Activated naive CD8-positive, alpha-beta T cell treated with anti-CD3 and anti-CD28 coated beads, Interleukin-2, amount 10 ng/mL, durations not matched to agents 7 days and 5 days (primary cell): ENCODE measurements at regions not wholly inside any gene's neighbourhood (a gene's known extent, or its start where the extent isn't known, plus 50 kb on each side); places are given as distances from the start of the nearest gene placed in this dataset.

Source experiments
- ATAC-seq: fragments of 150-1000 bp; cut with Tn5 transposase; one replicate; pipeline ENCODE4 v1.10.0; 2021; ENCODE audit warnings: low read depth, moderate library complexity
- POLR2A ChIA-PET: fragments of 350-600 bp; sonication (Branson Sonifier 250); formaldehyde crosslinking; loops from one replicate; lab custom pipeline; 2021; ENCODE audit warnings: antibody characterized with exemption; lab: Charles Lee
- DNase-seq: peaks from one replicate; pipeline ENCODE4 v3.0.0; 2021
- H3K27ac Mint-ChIP-seq: one replicate; pipeline ENCODE4 v1.8.0; 2022; ENCODE audit warnings: mild to moderate bottlenecking, mixed read lengths
- H3K27me3 Mint-ChIP-seq: one replicate; pipeline ENCODE4 v1.8.0; 2022; ENCODE audit warnings: mild to moderate bottlenecking, moderate library complexity, mixed read lengths
- H3K36me3 Mint-ChIP-seq: one replicate; pipeline ENCODE4 v1.8.0; 2021; ENCODE audit warnings: mild to moderate bottlenecking, mixed read lengths
- H3K4me1 Mint-ChIP-seq: one replicate; pipeline ENCODE4 v1.8.0; 2021; ENCODE audit warnings: mixed read lengths
- H3K4me3 Mint-ChIP-seq: one replicate; pipeline ENCODE4 v1.8.0; 2022; ENCODE audit warnings: mild to moderate bottlenecking, moderate library complexity, mixed read lengths
- H3K9me3 Mint-ChIP-seq: one replicate; pipeline ENCODE4 v1.8.0; 2021; ENCODE audit warnings: mixed read lengths

- H3K4me3 Mint-ChIP-seq: peak overlapping the region; percentile 71
- peaks cover 36% of the 10 kb centered on the region for H3K27me3 Mint-ChIP-seq
- DNase-seq: no peak
- no peaks in the 10 kb centered on the region for H3K36me3 Mint-ChIP-seq
- ATAC-seq: no peak
- POLR2A ChIA-PET: interaction anchor here (2.1 to 2.7 kb wide), 2 partner anchors 9 to 108 kb away, joined by 6 to 22 read pairs; partner anchors contain the start of gene ID2
- peaks cover 27% of the 10 kb centered on the region for H3K4me1 Mint-ChIP-seq
- H3K9me3 Mint-ChIP-seq: no peaks in the 10 kb centered on the region
- H3K27ac Mint-ChIP-seq: no peak overlapping the region
Measured at GRCh38 chr2:8574196-8575037, 107.4 kb upstream of the ID2 start.

- Mint-ChIP-seq H3K9me3 (no peaks in the 10 kb centered on the region), H3K27me3 (peaks cover 34% of the 10 kb centered on the region), H3K4me3 (peak overlapping the region; percentile 71), H3K36me3 (no peaks in the 10 kb centered on the region), H3K27ac (peak overlapping the region; percentile 14), H3K4me1 (peaks cover 29% of the 10 kb centered on the region)
- DNase-seq: peak; percentile 64
- POLR2A ChIA-PET: interaction anchor here (0.6 to 2.7 kb wide), 4 partner anchors 9 to 107 kb away, joined by 3 to 22 read pairs (median 4); partner anchors contain the start of gene ID2
- peak; percentile 74 for ATAC-seq
Measured at GRCh38 chr2:8575038-8575833, 106.6 kb upstream of the ID2 start.

- no peaks in the 10 kb centered on the region for H3K36me3 Mint-ChIP-seq
- DNase-seq (no peak), ATAC-seq (no peak)
- POLR2A ChIA-PET: interaction anchor here (0.7 to 2.7 kb wide), 3 partner anchors 8 to 106 kb away, joined by 3 to 22 read pairs (median 6); partner anchors contain the start of gene ID2
- H3K4me3 Mint-ChIP-seq: peak overlapping the region; percentile 60
- peak overlapping the region; percentile 70 for H3K27ac Mint-ChIP-seq
- H3K4me1 Mint-ChIP-seq: peaks cover 35% of the 10 kb centered on the region
- H3K27me3 Mint-ChIP-seq: peaks cover 35% of the 10 kb centered on the region
- no peaks in the 10 kb centered on the region for H3K9me3 Mint-ChIP-seq
Measured at GRCh38 chr2:8575834-8576423, 105.9 kb upstream of the ID2 start.

DNA sequence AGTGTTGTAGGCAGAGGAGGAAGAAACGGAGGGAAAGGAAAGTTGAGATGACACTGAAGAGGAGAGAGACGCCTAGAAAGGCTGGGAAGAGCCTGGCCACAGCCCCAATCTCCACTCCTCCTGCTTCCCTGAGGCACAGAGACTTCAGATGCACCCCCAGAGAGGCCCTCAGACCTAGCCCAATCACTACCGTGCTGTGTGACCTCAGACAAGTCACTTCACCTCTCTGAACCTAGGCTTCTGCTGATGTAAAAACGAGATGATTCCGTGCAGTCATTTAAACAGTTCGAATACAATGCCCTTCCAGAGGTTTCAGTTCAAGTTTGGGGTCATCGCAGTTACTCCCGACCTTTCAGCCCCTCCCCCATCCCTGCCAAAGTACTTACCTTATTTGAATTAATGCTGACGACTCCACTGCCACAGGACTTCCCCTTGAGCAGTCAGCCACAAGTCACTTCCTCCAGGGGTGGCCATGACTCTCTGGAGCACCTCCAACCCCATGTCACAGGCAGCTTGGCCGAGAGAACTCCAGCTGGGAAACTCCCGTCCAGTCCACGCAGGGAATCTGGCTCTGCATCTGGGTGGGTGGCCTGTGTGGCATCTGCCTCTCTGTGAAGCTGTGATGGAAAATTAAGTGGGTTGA lies 105.2 kb upstream of the ID2 start:
- POLR2A ChIA-PET: interaction anchor here (0.7 kb wide), 2 partner anchors 11 to 64 kb away, joined by 3 read pairs; no protein-coding TSS in a partner anchor
- Mint-ChIP-seq H3K4me1 (peaks cover 37% of the 10 kb centered on the region), H3K9me3 (no peaks in the 10 kb centered on the region), H3K27ac (peak overlapping the region; percentile 70), H3K36me3 (no peaks in the 10 kb centered on the region), H3K4me3 (peak overlapping the region; percentile 60), H3K27me3 (peaks cover 32% of the 10 kb centered on the region)
- DNase-seq (no peak), ATAC-seq (peak; percentile 73)

GRCh38 chr2:8577573-8577972 lies 104.3 kb upstream of the ID2 start:
- Mint-ChIP-seq H3K4me3 (no peak overlapping the region), H3K9me3 (no peaks in the 10 kb centered on the region), H3K27me3 (peaks cover 28% of the 10 kb centered on the region), H3K36me3 (no peaks in the 10 kb centered on the region), H3K27ac (no peak overlapping the region), H3K4me1 (peaks cover 40% of the 10 kb centered on the region)
- POLR2A ChIA-PET: no interaction called here
- DNase-seq: no peak
- ATAC-seq: no peak

DNA sequence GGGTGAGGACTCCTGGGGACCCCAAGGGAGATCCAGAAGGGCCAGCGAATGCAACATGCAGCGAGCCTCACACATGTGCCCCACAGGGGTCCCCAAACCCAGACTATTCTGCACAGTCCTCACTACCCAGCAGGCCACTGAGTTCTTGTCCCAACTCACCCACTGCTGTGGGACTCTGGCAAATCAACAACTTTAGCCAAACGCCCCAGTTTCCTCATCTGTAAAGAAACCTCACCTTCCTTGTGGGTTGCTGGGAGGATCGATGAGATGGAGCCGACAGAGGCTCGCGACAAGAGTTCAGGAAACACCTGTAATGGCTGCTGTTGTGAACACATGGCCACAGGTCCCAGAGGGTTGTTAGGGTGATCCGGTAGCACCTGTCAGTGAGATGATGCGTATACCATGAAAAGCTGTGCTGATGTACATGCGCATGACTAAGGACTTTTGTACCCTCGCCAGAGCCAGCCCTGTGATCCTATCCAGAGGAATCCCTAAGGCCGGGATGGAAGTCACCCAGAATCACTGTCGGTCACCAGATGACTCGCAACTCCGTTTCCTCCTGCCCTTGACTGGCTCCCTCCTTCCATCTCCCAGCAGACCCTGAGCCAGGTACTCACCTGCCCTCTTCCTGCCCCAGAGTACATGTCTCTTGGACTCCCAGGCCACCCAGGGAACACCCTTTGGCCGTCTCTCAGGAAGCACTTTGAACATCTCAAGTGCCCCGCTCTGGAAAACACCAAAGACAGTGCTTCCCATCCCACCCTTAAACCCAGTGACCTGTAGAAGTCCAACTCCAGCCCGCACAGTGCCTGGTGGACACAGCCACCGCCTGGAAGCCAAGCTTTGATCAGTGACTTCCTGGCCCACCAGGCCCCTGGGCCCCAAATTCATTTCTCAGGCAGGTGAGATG lies 103.3 kb upstream of the ID2 start:
- no peak overlapping the region for H3K4me3 Mint-ChIP-seq

GRCh38 chr2:8579485-8580085 lies 102.3 kb upstream of the ID2 start:
- peaks cover 23% of the 10 kb centered on the region for H3K27me3 Mint-ChIP-seq
- no peaks in the 10 kb centered on the region for H3K9me3 Mint-ChIP-seq
- no peaks in the 10 kb centered on the region for H3K36me3 Mint-ChIP-seq
- POLR2A ChIA-PET: interaction anchor here (10.0 kb wide), 1 partner anchor 101 kb away, joined by 80 read pairs; the partner anchor contains the start of gene ID2
- ATAC-seq: no peak
- peaks cover 44% of the 10 kb centered on the region for H3K4me1 Mint-ChIP-seq
- H3K27ac Mint-ChIP-seq: no peak overlapping the region
- DNase-seq: no peak
- no peak overlapping the region for H3K4me3 Mint-ChIP-seq

More for the DNA sequence above, 103.3 kb upstream of the ID2 start:
- POLR2A ChIA-PET: no interaction called here
- no peak for ATAC-seq
- no peak overlapping the region for H3K27ac Mint-ChIP-seq
- no peaks in the 10 kb centered on the region for H3K9me3 Mint-ChIP-seq
- H3K27me3 Mint-ChIP-seq: peaks cover 28% of the 10 kb centered on the region
- peaks cover 42% of the 10 kb centered on the region for H3K4me1 Mint-ChIP-seq
- no peak for DNase-seq
- H3K36me3 Mint-ChIP-seq: no peaks in the 10 kb centered on the region

GRCh38 chr2:8580316-8581233 lies 101.3 kb upstream of the ID2 start:
- Mint-ChIP-seq H3K4me1 (peaks cover 40% of the 10 kb centered on the region), H3K36me3 (no peaks in the 10 kb centered on the region), H3K27ac (no peak overlapping the region), H3K4me3 (no peak overlapping the region), H3K9me3 (no peaks in the 10 kb centered on the region), H3K27me3 (peaks cover 16% of the 10 kb centered on the region)
- no peak for ATAC-seq
- no peak for DNase-seq
- POLR2A ChIA-PET: interaction anchor here (0.8 to 10.0 kb wide), 3 partner anchors 37 to 104 kb away, joined by 3 to 80 read pairs (median 3); partner anchors contain the start of gene ID2

DNA sequence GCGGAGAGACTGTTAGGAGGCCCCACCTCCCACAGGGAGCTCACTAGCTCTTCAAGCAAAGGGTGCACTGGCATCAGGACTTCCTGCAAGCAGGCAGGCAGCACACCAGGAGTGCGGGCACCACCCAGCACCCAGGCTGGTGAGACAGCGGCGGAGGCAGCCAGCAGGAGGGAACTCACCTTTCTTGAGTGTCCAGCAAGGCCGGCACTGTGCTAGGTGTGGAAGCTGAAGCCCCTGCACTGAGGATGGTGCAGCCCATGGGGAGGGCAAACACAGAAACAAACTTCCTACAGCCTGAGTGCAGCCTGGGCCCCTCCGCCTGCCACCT lies 100.7 kb upstream of the ID2 start:
- no peak overlapping the region for H3K4me3 Mint-ChIP-seq
- H3K9me3 Mint-ChIP-seq: no peaks in the 10 kb centered on the region
- peaks cover 41% of the 10 kb centered on the region for H3K4me1 Mint-ChIP-seq
- ATAC-seq: no peak
- POLR2A ChIA-PET: interaction anchor here (0.8 to 10.0 kb wide), 3 partner anchors 38 to 103 kb away, joined by 3 to 80 read pairs (median 3); partner anchors contain the start of gene ID2
- no peak overlapping the region for H3K27ac Mint-ChIP-seq
- no peaks in the 10 kb centered on the region for H3K36me3 Mint-ChIP-seq
- no peak for DNase-seq
- peaks cover 16% of the 10 kb centered on the region for H3K27me3 Mint-ChIP-seq

DNA sequence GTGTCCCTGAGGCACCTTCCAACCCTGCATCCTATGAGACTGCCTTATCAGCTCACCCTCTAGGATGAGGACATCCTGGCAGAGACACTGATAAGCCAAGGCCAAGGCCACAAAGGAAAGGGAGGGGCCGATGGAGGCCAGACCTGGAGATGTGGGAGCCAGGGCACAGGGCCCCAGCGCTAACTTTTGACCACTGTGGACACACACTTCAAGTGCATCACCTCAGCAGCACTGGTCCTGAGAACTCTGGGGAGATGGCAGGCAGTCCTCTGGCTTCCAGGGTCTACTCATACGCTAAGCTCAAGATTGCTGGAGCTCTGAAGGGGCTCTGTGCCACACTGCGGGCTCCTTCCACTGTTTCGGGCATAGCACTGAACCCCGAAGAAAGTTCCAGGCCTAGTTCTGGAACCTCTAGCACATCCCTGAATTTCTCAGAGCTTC lies 100.2 kb upstream of the ID2 start:
- Mint-ChIP-seq H3K9me3 (no peaks in the 10 kb centered on the region), H3K4me1 (peaks cover 39% of the 10 kb centered on the region), H3K27ac (no peak overlapping the region), H3K4me3 (no peak overlapping the region), H3K27me3 (peaks cover 15% of the 10 kb centered on the region), H3K36me3 (no peaks in the 10 kb centered on the region)
- DNase-seq (no peak), ATAC-seq (no peak)
- POLR2A ChIA-PET: interaction anchor here (0.9 to 10.0 kb wide), 2 partner anchors 99 to 103 kb away, joined by 3 to 80 read pairs; partner anchors contain the start of gene ID2

DNA sequence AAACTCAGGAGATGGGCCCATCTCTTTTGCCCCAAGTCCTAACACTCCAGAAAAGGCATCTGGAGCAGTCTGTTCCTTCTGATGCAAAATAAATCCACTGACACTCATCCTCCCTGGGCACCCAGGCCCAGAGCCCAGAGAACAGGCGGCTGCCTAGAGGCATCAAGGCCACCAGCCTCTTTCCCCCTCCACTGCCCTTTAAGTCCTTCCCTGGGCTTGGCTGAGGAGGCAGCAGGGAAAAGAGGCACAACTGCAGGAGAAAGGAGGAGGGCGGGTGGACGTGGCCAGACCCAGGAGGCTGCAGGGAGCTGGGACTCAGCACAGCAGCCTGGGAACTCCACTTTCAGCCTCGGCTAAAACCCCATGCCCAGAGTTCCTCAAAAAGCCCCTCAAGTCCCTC lies 99.7 kb upstream of the ID2 start:
- DNase-seq: no peak
- no peaks in the 10 kb centered on the region for H3K36me3 Mint-ChIP-seq
- H3K9me3 Mint-ChIP-seq: no peaks in the 10 kb centered on the region
- peaks cover 10% of the 10 kb centered on the region for H3K27me3 Mint-ChIP-seq
- H3K4me1 Mint-ChIP-seq: peaks cover 36% of the 10 kb centered on the region
- H3K27ac Mint-ChIP-seq: peak overlapping the region; percentile 45
- POLR2A ChIA-PET: interaction anchor here (0.9 to 10.0 kb wide), 2 partner anchors 98 to 102 kb away, joined by 3 to 80 read pairs; partner anchors contain the start of gene ID2
- H3K4me3 Mint-ChIP-seq: no peak overlapping the region
- ATAC-seq: no peak
